Thymus (tissue), 11 donors: ENCODE measurements at regions not wholly inside any gene's neighbourhood (a gene's known extent, or its start where the extent isn't known, plus 50 kb on each side); places are given as distances from the start of the nearest gene placed in this dataset.
"Not testable (repeated sequence)": the region's sequence is repeated elsewhere in the genome, so short reads cannot be mapped to it uniquely, and the experiment has no call there.

Source experiments
- DNase-seq, 9 donors: peaks; one replicate each; pipeline ENCODE4 v3.0.0-alpha.2; 2013; ENCODE audit warnings: low spot score in 9 of 9, low read depth in 6 of 9, missing footprints in 1 of 9
- H3K27ac ChIP-seq, 2 donors: one replicate each; pipeline ENCODE4 v1.5.1; 2013; ENCODE audit warnings: control low read depth in 1 of 2, low read depth in 1 of 2, low read length in 1 of 2, mild to moderate bottlenecking in 1 of 2, moderate library complexity in 1 of 2
- H3K27me3 ChIP-seq, 2 donors: one replicate each; pipeline ENCODE4 v1.5.1; 2013; ENCODE audit warnings: low read length in 1 of 2; ENCODE audit not compliant: control insufficient read depth in 2 of 2, insufficient read depth in 1 of 2
- H3K36me3 ChIP-seq, 2 donors: one replicate each; pipeline ENCODE4 v1.5.1; 2013; ENCODE audit warnings: low read length in 1 of 2, mild to moderate bottlenecking in 1 of 2, moderate library complexity in 1 of 2; ENCODE audit not compliant: control insufficient read depth in 2 of 2, insufficient read depth in 2 of 2
- H3K4me1 ChIP-seq, 2 donors: one replicate each; pipeline ENCODE4 v1.5.1; 2013; ENCODE audit warnings: low read length in 2 of 2; ENCODE audit not compliant: control insufficient read depth in 2 of 2, insufficient read depth in 2 of 2
- H3K4me3 ChIP-seq, 2 donors: one replicate each; pipeline ENCODE4 v1.5.1; 2013; ENCODE audit warnings: low read length in 2 of 2, control low read depth in 1 of 2, mild to moderate bottlenecking in 1 of 2
- H3K9me3 ChIP-seq, 2 donors: one replicate each; pipeline ENCODE4 v1.5.1; 2013; ENCODE audit warnings: low read length in 1 of 2, mild to moderate bottlenecking in 1 of 2; ENCODE audit not compliant: control insufficient read depth in 2 of 2, insufficient read depth in 1 of 2
- WGBS: extraction: QIAGEN DNeasy Blood & Tissue Kit; methylation state at CpG from one replicate; pipeline ENCODE4 v1.1.7; 2013; 5-methylcytosine and 5-hydroxymethylcytosine counted together
- donor health status: healthy.

GRCh38 chr20:30484009-30484748, 773.3 kb upstream of the DEFB115 start:
- no peak for DNase-seq
- Histone ChIP-seq H3K27me3 (no peaks in the 10 kb centered on the region), H3K4me1 (no peaks in the 10 kb centered on the region), H3K27ac (no peak overlapping the region), H3K4me3 (no peak overlapping the region), H3K9me3 (peaks cover 6 to 35% of the 10 kb centered on the region in 2 donors), H3K36me3 (no peaks in the 10 kb centered on the region)
- 96% methylated on average over 50 of the region's 50 CpGs for WGBS

GRCh38 chr20:30484749-30485070, 772.8 kb upstream of the DEFB115 start:
- H3K27me3 ChIP-seq = no peaks in the 10 kb centered on the region
- 96% methylated on average over 17 of the region's 17 CpGs for WGBS
- peaks cover 7 to 40% of the 10 kb centered on the region in 2 donors for H3K9me3 ChIP-seq
- no peak overlapping the region for H3K4me3 ChIP-seq
- no peak overlapping the region for H3K27ac ChIP-seq
- H3K4me1 ChIP-seq = no peaks in the 10 kb centered on the region
- no peaks in the 10 kb centered on the region for H3K36me3 ChIP-seq
- DNase-seq = no peak

- no peak for DNase-seq
- H3K27ac ChIP-seq = no peak overlapping the region
- H3K27me3 ChIP-seq = no peaks in the 10 kb centered on the region
- H3K9me3 ChIP-seq = peaks cover 7 to 41% of the 10 kb centered on the region in 2 donors
- no peak overlapping the region for H3K4me3 ChIP-seq
- no peaks in the 10 kb centered on the region for H3K36me3 ChIP-seq
- H3K4me1 ChIP-seq = no peaks in the 10 kb centered on the region
- 97% methylated on average over 50 of the region's 50 CpGs for WGBS
Measured at GRCh38 chr20:30485331-30486102, 771.9 kb upstream of the DEFB115 start.

- Histone ChIP-seq H3K36me3 (no peaks in the 10 kb centered on the region), H3K27me3 (no peaks in the 10 kb centered on the region), H3K9me3 (peaks cover 7 to 46% of the 10 kb centered on the region in 2 donors), H3K27ac (no peak overlapping the region), H3K4me1 (no peaks in the 10 kb centered on the region), H3K4me3 (no peak overlapping the region)
- no peak for DNase-seq
- WGBS = 96% methylated on average over 14 of the region's 14 CpGs
Measured at GRCh38 chr20:30486103-30486478, 771.4 kb upstream of the DEFB115 start.

- H3K27ac ChIP-seq, H3K4me3 ChIP-seq, DNase-seq, H3K4me1 ChIP-seq, H3K27me3 ChIP-seq, H3K36me3 ChIP-seq: not testable (repeated sequence)
- WGBS = 95% methylated on average over 18 of the region's 18 CpGs
- H3K9me3 ChIP-seq = peaks cover 7 to 48% of the 10 kb centered on the region in 2 donors
Measured at GRCh38 chr20:30487461-30487860, 770.0 kb upstream of the DEFB115 start.

GRCh38 chr20:30487947-30488926, 769.2 kb upstream of the DEFB115 start:
- Histone ChIP-seq H3K27ac (no peak overlapping the region), H3K27me3 (no peaks in the 10 kb centered on the region), H3K36me3 (no peaks in the 10 kb centered on the region), H3K9me3 (peaks cover 7 to 48% of the 10 kb centered on the region in 2 donors), H3K4me3 (no peak overlapping the region), H3K4me1 (no peaks in the 10 kb centered on the region)
- WGBS = 38% methylated on average over 97 of the region's 97 CpGs
- no peak for DNase-seq

- peaks cover 7 to 48% of the 10 kb centered on the region in 2 donors for H3K9me3 ChIP-seq
- no peak overlapping the region for H3K27ac ChIP-seq
- no peak for DNase-seq
- H3K27me3 ChIP-seq = no peaks in the 10 kb centered on the region
- H3K36me3 ChIP-seq = no peaks in the 10 kb centered on the region
- 23% methylated on average over 56 of the region's 56 CpGs for WGBS
- H3K4me3 ChIP-seq = no peak overlapping the region
- no peaks in the 10 kb centered on the region for H3K4me1 ChIP-seq
Measured at GRCh38 chr20:30488941-30489613, 768.4 kb upstream of the DEFB115 start.

- Histone ChIP-seq H3K9me3 (peaks cover 7 to 46% of the 10 kb centered on the region in 2 donors), H3K27ac (no peak overlapping the region), H3K4me3 (no peak overlapping the region), H3K36me3 (no peaks in the 10 kb centered on the region), H3K27me3 (no peaks in the 10 kb centered on the region), H3K4me1 (no peaks in the 10 kb centered on the region)
- DNase-seq = no peak
- WGBS = 45% methylated on average over 29 of the region's 29 CpGs
Measured at GRCh38 chr20:30489614-30490003, 767.9 kb upstream of the DEFB115 start.
